HG02623 (cell line): ENCODE measurements at regions not wholly inside any gene's neighbourhood (a gene's known extent, or its start where the extent isn't known, plus 50 kb on each side); places are given as distances from the start of the nearest gene placed in this dataset.

Source experiments
- ATAC-seq: cut with Tn5 transposase; IDR thresholded peaks from one replicate; pipeline ENCODE4 v1.9.1; 2021; ENCODE audit warnings: moderate library complexity; ENCODE audit not compliant: unreplicated experiment

- ATAC-seq, result no peak
These were observed 168.5 kb downstream of the SUCLG1 start for GRCh38 chr2:84290537-84290936.

GRCh38 chr2:84288293-84288692 lies 170.8 kb downstream of the SUCLG1 start:
- ATAC-seq, result no peak

DNA sequence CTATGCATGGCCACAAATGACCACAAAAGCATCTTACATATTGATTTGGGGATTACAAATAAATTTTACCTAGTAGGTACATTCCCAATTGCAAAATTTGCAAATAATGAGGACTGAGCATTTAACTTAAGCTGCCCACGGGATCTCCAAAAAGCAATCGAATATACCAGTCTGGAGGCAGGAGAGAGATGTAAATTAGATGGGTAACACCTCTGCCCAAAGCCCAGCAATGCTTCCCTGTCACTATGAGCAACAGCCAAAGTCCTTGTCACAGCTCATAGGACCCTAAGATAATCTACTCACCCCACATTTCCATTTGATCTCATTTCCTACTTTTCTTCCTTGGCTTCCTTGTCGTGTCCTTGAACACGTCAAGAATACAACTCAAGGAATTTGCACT lies 172.2 kb downstream of the SUCLG1 start:
- no peak for ATAC-seq

- no peak for ATAC-seq
These were observed 173.9 kb downstream of the SUCLG1 start for GRCh38 chr2:84285056-84285747.

DNA sequence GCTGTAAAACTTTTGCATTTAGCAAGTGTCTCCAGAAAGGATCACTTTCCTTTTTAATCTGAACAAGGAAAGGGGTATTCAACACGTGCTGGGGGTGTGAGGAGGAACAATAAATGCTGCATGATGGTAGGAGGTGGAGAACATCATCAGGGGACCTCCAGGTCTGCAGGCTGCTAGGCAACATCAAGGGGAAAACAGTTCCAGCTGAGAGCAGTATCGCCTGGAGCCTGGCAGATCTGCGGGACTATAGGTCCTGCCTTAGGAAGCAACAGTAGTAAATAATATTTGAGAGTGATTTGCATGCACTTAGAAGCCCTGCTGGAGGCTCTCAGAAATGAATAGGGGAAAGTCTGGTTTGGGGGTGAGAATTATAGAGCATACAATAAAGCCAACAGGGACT lies 175.6 kb downstream of the SUCLG1 start:
- no peak for ATAC-seq

DNA sequence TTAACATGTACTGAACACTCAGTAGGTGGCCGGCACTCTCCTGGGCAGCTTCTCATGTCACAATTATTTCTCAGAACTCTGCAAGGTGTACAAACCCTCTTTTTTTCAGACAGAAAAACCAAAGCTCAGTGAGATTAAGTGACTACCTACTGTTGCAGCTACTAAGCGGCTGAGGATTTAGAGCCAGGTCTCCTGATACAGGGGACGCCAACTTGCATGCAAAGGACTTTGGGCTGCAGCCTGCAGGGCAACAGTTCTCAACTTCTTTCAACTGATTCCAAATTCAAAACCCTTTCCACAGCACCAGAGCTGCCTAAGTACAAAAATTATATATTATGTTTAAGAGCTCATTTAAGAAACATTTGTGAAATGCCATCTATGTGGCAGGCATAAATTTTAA lies 177.6 kb downstream of the SUCLG1 start:
- no peak for ATAC-seq

GRCh38 chr2:84280873-84281272 lies 178.2 kb downstream of the SUCLG1 start:
- ATAC-seq, result no peak

- ATAC-seq, result no peak
These were observed 180.7 kb downstream of the SUCLG1 start for GRCh38 chr2:84278386-84278785.

DNA sequence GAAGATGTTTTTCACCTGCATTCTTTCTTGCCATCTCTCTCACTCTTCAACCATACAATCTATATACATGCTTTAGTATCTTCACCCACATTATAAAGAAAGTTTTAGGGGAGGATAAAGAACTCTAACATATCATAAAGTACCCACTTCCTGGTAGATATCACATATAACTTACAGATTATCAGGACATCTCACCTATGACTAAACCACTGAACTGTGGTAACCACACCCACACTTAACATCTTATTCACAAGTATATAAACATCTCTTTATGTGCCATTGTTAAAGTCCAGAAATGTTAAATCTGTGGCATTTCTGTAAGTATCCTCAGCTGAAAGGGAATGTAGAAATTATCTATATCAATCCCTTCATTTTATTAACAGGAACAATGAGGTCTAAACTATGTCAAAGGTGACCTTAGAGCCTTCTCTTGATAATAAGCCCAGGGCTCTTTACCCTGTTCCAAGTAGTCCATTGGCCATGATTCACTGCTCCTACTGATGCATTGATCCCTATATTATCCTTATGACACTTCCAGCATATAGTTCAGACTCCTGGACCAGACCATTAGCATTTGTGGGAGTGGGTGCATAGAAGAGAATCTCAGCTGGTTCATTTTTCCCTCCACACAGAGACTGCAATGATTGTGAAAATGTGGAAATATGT lies 182.4 kb downstream of the SUCLG1 start:
- ATAC-seq, result no peak

- ATAC-seq, result no peak
These were observed 185.7 kb downstream of the SUCLG1 start for GRCh38 chr2:84273406-84273805.

DNA sequence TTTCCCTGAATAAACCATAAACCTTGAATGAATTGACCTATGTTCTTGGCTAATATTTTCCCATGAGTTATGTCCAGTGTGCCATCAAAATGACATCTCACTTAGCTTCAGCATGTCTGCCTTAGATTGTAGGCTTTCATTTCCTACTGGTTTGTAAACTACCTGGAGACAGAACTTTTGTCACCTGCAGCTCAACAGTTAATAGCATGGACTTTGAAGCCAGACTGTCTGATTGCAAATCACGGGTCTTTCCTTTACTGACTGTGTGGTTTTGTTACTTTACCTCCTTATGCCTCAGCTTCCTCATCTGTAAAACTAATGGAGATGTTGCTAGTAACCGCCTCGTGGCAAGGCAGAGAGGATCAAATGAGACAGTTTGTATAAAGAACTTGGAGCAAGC lies 187.1 kb downstream of the SUCLG1 start:
- no peak for ATAC-seq

GRCh38 chr2:84257831-84258230 lies 201.2 kb downstream of the SUCLG1 start:
- ATAC-seq, result no peak

DNA sequence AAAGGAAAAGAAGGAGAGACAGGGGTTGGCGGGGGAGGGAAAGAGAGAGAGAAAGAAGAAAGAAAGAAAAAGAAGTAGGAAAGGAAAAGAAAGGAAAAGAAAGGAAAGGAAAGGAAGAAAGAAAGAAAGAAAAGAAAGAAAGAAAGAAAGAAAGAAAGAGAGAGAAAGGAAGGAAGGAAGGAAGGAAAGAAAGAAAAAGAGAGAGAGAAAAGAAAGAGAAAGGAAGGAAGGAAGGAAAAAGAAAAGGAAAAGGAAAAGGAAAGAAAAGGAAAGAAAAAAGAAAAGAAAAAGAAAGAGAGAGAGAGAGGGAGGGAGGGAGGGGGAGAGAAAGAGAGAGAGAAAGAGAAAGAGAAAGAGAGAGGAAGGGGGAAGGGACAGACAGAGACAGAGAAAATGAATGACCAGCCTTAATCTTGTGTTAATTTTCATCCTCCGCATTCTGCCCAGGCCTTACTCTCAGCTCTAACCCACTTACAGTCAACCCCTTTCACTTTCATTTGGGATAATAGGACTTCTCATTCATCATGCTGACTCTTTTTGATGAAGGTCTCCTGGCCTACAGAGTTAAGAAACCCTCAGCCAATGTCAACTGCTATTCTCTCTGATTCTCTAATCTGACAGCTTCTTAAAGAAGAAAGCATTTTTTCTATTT lies 207.3 kb downstream of the SUCLG1 start:
- no peak for ATAC-seq

- no peak for ATAC-seq
These were observed 209.9 kb downstream of the SUCLG1 start for GRCh38 chr2:84249140-84249539.

GRCh38 chr2:84247532-84247931 lies 211.5 kb downstream of the SUCLG1 start:
- no peak for ATAC-seq

DNA sequence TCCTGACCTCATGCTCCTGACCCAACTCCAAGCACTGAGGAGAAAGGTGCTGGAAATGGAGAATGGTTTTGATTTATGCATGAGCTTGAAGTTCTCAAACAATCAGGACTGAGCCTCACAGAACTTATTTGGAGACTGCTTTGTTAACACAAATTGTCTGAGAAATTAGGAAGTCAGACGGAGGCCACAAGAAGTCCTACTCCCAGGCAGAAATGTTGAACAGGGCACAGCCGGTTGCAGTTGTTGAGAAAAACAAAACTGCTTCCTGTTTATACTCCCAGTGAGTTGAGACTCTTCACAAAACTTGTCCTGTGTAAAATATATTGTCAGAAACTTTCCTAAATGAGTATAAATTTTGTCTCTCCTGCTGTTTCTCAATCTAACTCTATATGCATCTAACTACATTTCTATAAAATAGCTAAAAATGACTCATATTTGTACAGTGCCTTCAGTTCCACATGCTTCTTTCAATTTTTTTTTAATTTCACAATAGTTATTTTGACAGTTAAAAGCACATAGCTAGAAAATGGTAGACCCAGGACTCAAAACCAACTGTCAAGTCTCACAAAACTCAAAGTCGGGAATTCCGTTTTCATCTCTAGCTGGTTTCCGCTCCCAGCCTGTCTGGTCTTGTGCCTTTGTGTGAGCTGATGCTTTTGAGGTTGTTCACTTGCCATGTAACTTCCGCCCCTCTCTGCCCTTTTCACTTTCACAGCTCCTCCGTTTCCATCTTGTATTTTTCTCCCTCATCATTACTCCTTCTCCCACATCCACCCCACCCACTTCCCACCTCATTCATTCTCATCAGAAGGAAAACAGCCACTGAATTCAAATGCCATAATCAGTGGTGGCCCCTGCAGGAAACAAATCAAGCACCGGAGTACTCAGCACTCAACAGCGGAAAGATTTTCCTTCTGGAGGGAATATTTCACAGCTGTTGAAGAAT lies 215.0 kb downstream of the SUCLG1 start:
- no peak for ATAC-seq

- ATAC-seq, result no peak
These were observed 220.2 kb downstream of the SUCLG1 start for GRCh38 chr2:84238907-84239306.

DNA sequence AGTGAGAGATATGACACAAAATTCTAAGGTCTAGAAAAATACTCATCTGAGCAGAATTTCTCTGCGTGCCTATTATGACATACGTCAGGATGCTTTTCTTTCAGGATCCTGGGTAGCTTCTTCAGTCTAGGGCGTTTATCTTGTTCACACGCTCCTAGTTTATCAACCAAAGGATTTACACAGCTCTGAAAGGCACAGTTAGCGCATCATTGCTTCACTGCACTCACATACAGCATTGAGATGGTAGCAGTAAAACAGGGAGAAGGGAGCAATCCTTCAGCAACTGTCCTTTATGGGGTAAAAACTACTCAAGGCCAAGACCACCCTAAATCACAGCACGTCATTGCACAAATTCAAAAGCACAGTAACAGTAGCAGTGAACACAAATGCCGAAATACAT lies 222.8 kb downstream of the SUCLG1 start:
- no peak for ATAC-seq

- ATAC-seq, result no peak
These were observed 225.0 kb downstream of the SUCLG1 start for GRCh38 chr2:84234103-84234502.

- no peak for ATAC-seq
These were observed 227.6 kb downstream of the SUCLG1 start for GRCh38 chr2:84231478-84231877.

GRCh38 chr2:84224121-84224520 lies 235.0 kb downstream of the SUCLG1 start:
- no peak for ATAC-seq
